MM.1S (cell line): ENCODE measurements at regions not wholly inside any gene's neighbourhood (a gene's known extent, or its start where the extent isn't known, plus 50 kb on each side); places are given as distances from the start of the nearest gene placed in this dataset.

ENCODE experiments used
- DNase-seq: peaks from one replicate; pipeline ENCODE4 v3.0.0-alpha.2; 2015
- H2AFZ ChIP-seq: fragments of 300-600 bp; sonication (generic); 2 replicates; pipeline ENCODE4 v1.6.0; 2016; ENCODE audit warnings: antibody characterized with exemption, low read length
- H3F3A ChIP-seq: fragments of 300-600 bp; sonication (generic); 2 replicates; pipeline ENCODE4 v1.6.1; 2016; ENCODE audit warnings: mild to moderate bottlenecking, antibody characterized with exemption, low read length, moderate library complexity, mixed read lengths; ENCODE audit not compliant: insufficient read depth
- H3K27ac ChIP-seq: fragments of 300-600 bp; sonication (generic); 2 replicates; pipeline ENCODE4 v1.5.1; 2016; ENCODE audit warnings: mild to moderate bottlenecking, low read length
- H3K27me3 ChIP-seq: fragments of 300-600 bp; sonication (generic); replicated peaks from 2 replicates; pipeline ENCODE4 v1.6.0; 2016; ENCODE audit warnings: low read length; ENCODE audit not compliant: insufficient read depth
- H3K36me3 ChIP-seq: fragments of 300-600 bp; sonication (generic); replicated peaks from 2 replicates; pipeline ENCODE4 v1.6.1; 2016; ENCODE audit warnings: mild to moderate bottlenecking, low read length, mixed read lengths; ENCODE audit not compliant: insufficient read depth
- H3K4me1 ChIP-seq: fragments of 300-600 bp; sonication (generic); 2 replicates; pipeline ENCODE4 v1.6.1; 2016; ENCODE audit warnings: low read length, mixed read lengths
- H3K4me2 ChIP-seq: fragments of 300-600 bp; sonication (generic); 2 replicates; pipeline ENCODE4 v1.6.0; 2016; ENCODE audit warnings: low read depth, low read length
- H3K4me3 ChIP-seq: fragments of 300-600 bp; sonication (generic); 2 replicates; pipeline ENCODE4 v1.5.1; 2016; ENCODE audit warnings: low read length, mixed read lengths
- H3K79me2 ChIP-seq: fragments of 300-600 bp; sonication (generic); 2 replicates; pipeline ENCODE4 v1.6.1; 2016; ENCODE audit warnings: mixed run types, low read length, mixed read lengths
- H3K9ac ChIP-seq: fragments of 300-600 bp; sonication (generic); 2 replicates; pipeline ENCODE4 v1.6.1; 2016; ENCODE audit warnings: low read length, mixed read lengths
- H3K9me2 ChIP-seq: fragments of 300-600 bp; sonication (generic); replicated peaks from 2 replicates; pipeline ENCODE4 v1.6.1; 2016; ENCODE audit warnings: mild to moderate bottlenecking, low read length, mixed read lengths; ENCODE audit not compliant: insufficient read depth
- H3K9me3 ChIP-seq: fragments of 300-600 bp; sonication (generic); replicated peaks from 2 replicates; pipeline ENCODE4 v1.6.1; 2016; ENCODE audit warnings: mild to moderate bottlenecking, low read length, mixed read lengths; ENCODE audit not compliant: insufficient read depth
- H4K20me1 ChIP-seq: fragments of 300-600 bp; sonication (generic); 2 replicates; pipeline ENCODE4 v1.6.1; 2016; ENCODE audit warnings: mild to moderate bottlenecking, low read length, moderate library complexity, mixed read lengths; ENCODE audit not compliant: insufficient read depth
- EZH2 ChIP-seq: fragments of 300-600 bp; sonication (generic); optimal IDR thresholded peaks from 2 replicates; pipeline ENCODE3; 2017; ENCODE audit warnings: low read depth, mild to moderate bottlenecking, antibody characterized with exemption, low read length, mixed read lengths
- EZH2phosphoT487 ChIP-seq: fragments of 300-600 bp; sonication (generic); IDR thresholded peaks from 2 replicates; pipeline ENCODE4 v1.6.1; 2018; ENCODE audit warnings: antibody characterized with exemption, low read length
- TF ChIP-seq, protein P1 (sequence below): fragments of 300-600 bp; sonication (generic); IDR thresholded peaks from 2 replicates; pipeline ENCODE4 v1.5.1; 2016; ENCODE audit warnings: antibody characterized with exemption, low read length, mixed read lengths

DNA sequence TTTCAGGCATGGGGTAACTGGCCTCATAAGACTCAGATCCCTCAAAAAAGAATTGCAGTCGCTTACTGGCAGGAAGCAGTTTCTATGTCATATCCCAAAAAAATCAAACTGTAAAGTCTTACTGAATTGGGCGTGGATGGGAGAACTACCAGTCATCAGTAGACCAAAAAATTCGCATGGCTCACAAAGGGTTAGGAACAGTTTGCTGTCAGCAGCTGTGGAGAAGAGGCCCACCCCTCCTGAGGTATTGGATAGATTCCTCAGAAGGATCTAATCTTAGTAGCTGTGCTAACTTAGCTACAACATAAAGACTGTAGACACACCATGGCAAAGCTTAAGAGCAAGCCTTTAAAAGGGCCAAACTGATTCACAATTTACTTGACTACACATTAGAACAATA lies 478.3 kb upstream of the FTMT start:
- H3K9me3 ChIP-seq, result no peaks in the 10 kb centered on the region
- TF ChIP-seq EZH2 (no peak), EZH2phosphoT487 (no peak)
- TF ChIP-seq, protein P1, sequence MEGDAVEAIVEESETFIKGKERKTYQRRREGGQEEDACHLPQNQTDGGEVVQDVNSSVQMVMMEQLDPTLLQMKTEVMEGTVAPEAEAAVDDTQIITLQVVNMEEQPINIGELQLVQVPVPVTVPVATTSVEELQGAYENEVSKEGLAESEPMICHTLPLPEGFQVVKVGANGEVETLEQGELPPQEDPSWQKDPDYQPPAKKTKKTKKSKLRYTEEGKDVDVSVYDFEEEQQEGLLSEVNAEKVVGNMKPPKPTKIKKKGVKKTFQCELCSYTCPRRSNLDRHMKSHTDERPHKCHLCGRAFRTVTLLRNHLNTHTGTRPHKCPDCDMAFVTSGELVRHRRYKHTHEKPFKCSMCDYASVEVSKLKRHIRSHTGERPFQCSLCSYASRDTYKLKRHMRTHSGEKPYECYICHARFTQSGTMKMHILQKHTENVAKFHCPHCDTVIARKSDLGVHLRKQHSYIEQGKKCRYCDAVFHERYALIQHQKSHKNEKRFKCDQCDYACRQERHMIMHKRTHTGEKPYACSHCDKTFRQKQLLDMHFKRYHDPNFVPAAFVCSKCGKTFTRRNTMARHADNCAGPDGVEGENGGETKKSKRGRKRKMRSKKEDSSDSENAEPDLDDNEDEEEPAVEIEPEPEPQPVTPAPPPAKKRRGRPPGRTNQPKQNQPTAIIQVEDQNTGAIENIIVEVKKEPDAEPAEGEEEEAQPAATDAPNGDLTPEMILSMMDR, result no peak
- H3K36me3 ChIP-seq, result no peaks in the 10 kb centered on the region
- no peak overlapping the region for H3K27ac ChIP-seq
- H3K4me2 ChIP-seq, result no peak overlapping the region
- H3K27me3 ChIP-seq, result no peaks in the 10 kb centered on the region
- H3K79me2 ChIP-seq, result no peaks in the 10 kb centered on the region
- no peaks in the 10 kb centered on the region for H3K9me2 ChIP-seq
- no peak overlapping the region for H3K4me3 ChIP-seq
- no peak overlapping the region for H3K9ac ChIP-seq
- no peaks in the 10 kb centered on the region for H4K20me1 ChIP-seq
- no peaks in the 10 kb centered on the region for H3F3A ChIP-seq
- H2AFZ ChIP-seq, result no peak overlapping the region
- DNase-seq, result no peak
- no peaks in the 10 kb centered on the region for H3K4me1 ChIP-seq

DNA sequence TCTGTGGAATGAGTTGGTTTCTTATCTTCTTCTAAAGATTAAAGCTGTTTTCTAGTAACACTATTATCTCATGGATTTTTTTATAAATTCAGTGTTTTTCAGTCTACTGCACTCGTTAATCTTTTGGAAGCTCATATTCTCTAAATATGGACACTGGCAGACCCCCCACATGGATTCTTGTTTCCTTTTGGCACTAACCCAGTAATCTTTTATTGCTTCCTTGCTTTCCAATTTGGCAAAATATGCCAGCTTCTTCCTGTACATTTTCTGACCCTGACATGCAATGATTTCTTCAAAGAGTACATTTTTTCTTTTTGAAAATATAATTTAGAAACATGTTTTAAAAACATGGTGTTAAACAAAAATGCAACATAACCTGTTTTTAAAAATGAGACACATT lies 474.2 kb upstream of the FTMT start:
- TF ChIP-seq, protein P1, result no peak
- no peak for TF ChIP-seq EZH2
- TF ChIP-seq EZH2phosphoT487, result no peak
- no peak overlapping the region for H3K4me2 ChIP-seq
- no peak for DNase-seq

DNA sequence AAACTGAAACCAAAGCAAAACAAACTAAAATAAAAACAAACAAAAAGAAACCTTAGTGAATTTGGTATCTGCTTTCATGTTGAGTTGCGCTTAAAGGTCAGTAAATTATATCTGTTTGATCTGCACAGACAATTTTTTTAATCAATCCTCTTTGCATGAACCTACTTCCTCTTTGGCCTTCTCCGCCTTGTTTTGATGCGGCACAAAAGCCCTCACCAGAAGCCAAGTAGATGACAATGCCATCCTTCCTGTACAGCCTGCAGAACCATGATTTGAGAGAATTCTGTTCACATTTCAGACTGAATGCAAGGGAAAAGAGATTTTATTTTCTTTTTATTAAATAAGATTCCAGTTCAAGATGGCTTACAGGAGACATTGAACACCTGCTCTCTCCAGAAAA lies 473.6 kb upstream of the FTMT start:
- H4K20me1 ChIP-seq, result no peaks in the 10 kb centered on the region
- H3K9ac ChIP-seq, result no peak overlapping the region
- H2AFZ ChIP-seq, result no peak overlapping the region
- TF ChIP-seq, protein P1, result no peak
- TF ChIP-seq EZH2, result no peak
- TF ChIP-seq EZH2phosphoT487, result no peak
- H3K79me2 ChIP-seq, result no peaks in the 10 kb centered on the region
- H3K9me3 ChIP-seq, result no peaks in the 10 kb centered on the region
- H3K4me1 ChIP-seq, result no peaks in the 10 kb centered on the region
- H3K4me2 ChIP-seq, result no peak overlapping the region
- no peaks in the 10 kb centered on the region for H3K27me3 ChIP-seq
- H3F3A ChIP-seq, result no peaks in the 10 kb centered on the region
- no peak for DNase-seq
- no peaks in the 10 kb centered on the region for H3K9me2 ChIP-seq
- no peak overlapping the region for H3K4me3 ChIP-seq
- no peaks in the 10 kb centered on the region for H3K36me3 ChIP-seq
- H3K27ac ChIP-seq, result no peak overlapping the region

More for the DNA sequence above, 474.2 kb upstream of the FTMT start:
- Histone ChIP-seq H3K9me2 (no peaks in the 10 kb centered on the region), H3K9me3 (no peaks in the 10 kb centered on the region), H3K27ac (no peak overlapping the region), H3K27me3 (no peaks in the 10 kb centered on the region), H2AFZ (no peak overlapping the region), H3K4me3 (no peak overlapping the region), H3K79me2 (no peaks in the 10 kb centered on the region), H4K20me1 (no peaks in the 10 kb centered on the region), H3K36me3 (no peaks in the 10 kb centered on the region), H3K4me1 (no peaks in the 10 kb centered on the region), H3F3A (no peaks in the 10 kb centered on the region), H3K9ac (no peak overlapping the region)
